OCI-LY7 (cell line): ENCODE measurements at regions not wholly inside any gene's neighbourhood (a gene's known extent, or its start where the extent isn't known, plus 50 kb on each side); places are given as distances from the start of the nearest gene placed in this dataset.

Source experiments
- BruUV-seq: library from RNA; stranded (reverse); fragments of 400-500 nt; replicated peaks from 2 replicates; lab custom pipeline; 2021; lab: Mats Ljungman, UMichigan
- CTCF ChIA-PET: fragments of 300-600 bp; sonication (Branson Sonifier 250); formaldehyde crosslinking; loops from one replicate; lab custom pipeline; 2022; ENCODE audit warnings: antibody characterized with exemption; ENCODE audit not compliant: unreplicated experiment; lab: Charles Lee
- POLR2A ChIA-PET: fragments of 300-600 bp; sonication (Branson Sonifier 250); formaldehyde crosslinking; loops from one replicate; lab custom pipeline; 2022; ENCODE audit warnings: antibody characterized with exemption; lab: Charles Lee
- DNase-seq: peaks from one replicate; pipeline ENCODE4 v3.0.0-alpha.2; 2015; ENCODE audit warnings: low spot score
- H2AFZ ChIP-seq: fragments of 200-600 bp; sonication (generic), shearing (Covaris generic); 2 replicates; pipeline ENCODE4 v1.6.1; 2014; ENCODE audit warnings: mild to moderate bottlenecking, antibody characterized with exemption, low read length, moderate library complexity
- H3K27ac ChIP-seq: fragments of 200-600 bp; sonication (generic); 2 replicates; pipeline ENCODE4 v1.5.1; 2014; ENCODE audit warnings: mixed run types, low read depth, mild to moderate bottlenecking, moderate library complexity, low read length, inconsistent platforms; ENCODE audit not compliant: poor library complexity, severe bottlenecking
- H3K36me3 ChIP-seq: fragments of 200-600 bp; sonication (generic); 2 replicates; pipeline ENCODE4 v1.6.1; 2014; ENCODE audit warnings: mild to moderate bottlenecking, antibody characterized with exemption, low read length, moderate library complexity, mixed read lengths; ENCODE audit not compliant: insufficient read depth
- H3K4me1 ChIP-seq: fragments of 200-600 bp; sonication (generic); 2 replicates; pipeline ENCODE4 v1.5.1; 2014; ENCODE audit warnings: mild to moderate bottlenecking, low read length; ENCODE audit not compliant: insufficient read depth, poor library complexity, severe bottlenecking
- H3K4me2 ChIP-seq: fragments of 200-600 bp; sonication (generic); 2 replicates; pipeline ENCODE4 v1.6.1; 2014; ENCODE audit warnings: mild to moderate bottlenecking, low read length
- H3K4me3 ChIP-seq: fragments of 200-600 bp; sonication (generic); 2 replicates; pipeline ENCODE4 v1.5.1; 2014; ENCODE audit warnings: mild to moderate bottlenecking, low read depth, low read length; ENCODE audit not compliant: poor library complexity, severe bottlenecking
- H3K79me2 ChIP-seq: fragments of 200-600 bp; sonication (generic); 2 replicates; pipeline ENCODE4 v1.6.1; 2016; ENCODE audit warnings: low read depth, mild to moderate bottlenecking, low read length, moderate library complexity, mixed read lengths; ENCODE audit not compliant: insufficient read depth
- H3K9me2 ChIP-seq: fragments of 200-600 bp; sonication (generic); 2 replicates; pipeline ENCODE4 v1.6.1; 2016; ENCODE audit warnings: mild to moderate bottlenecking, low read length, mixed read lengths; ENCODE audit not compliant: insufficient read depth
- H3K9me3 ChIP-seq: fragments of 200-600 bp; sonication (generic); 2 replicates; pipeline ENCODE4 v1.6.1; 2014; ENCODE audit warnings: mild to moderate bottlenecking, mixed run types, low read length, mixed read lengths
- H4K20me1 ChIP-seq: fragments of 200-600 bp; sonication (generic); 2 replicates; pipeline ENCODE4 v1.6.1; 2014; ENCODE audit warnings: mild to moderate bottlenecking, antibody characterized with exemption, low read length, moderate library complexity, mixed read lengths; ENCODE audit not compliant: insufficient read depth
- CTCF ChIP-seq: fragments of 200-600 bp; sonication (generic); conservative IDR thresholded peaks from 2 replicates; pipeline ENCODE4 v1.5.1; 2014; ENCODE audit warnings: mild to moderate bottlenecking, antibody characterized with exemption, low read length, moderate library complexity, mixed read lengths
- EZH2phosphoT487 ChIP-seq: fragments of 200-600 bp; sonication (generic); IDR thresholded peaks from 2 replicates; pipeline ENCODE4 v1.6.1; 2018; ENCODE audit warnings: low read depth, borderline replicate concordance, mild to moderate bottlenecking, mixed run types, antibody characterized with exemption, low read length, moderate library complexity, mixed read lengths
- intact Hi-C: fragments of 100-400 bp; cut with micrococcal nuclease; formaldehyde crosslinking; loops from one replicate; pipeline ENCODE4 v1.10.0; 2022; ENCODE audit not compliant: unreplicated experiment
- small RNA-seq: library from RNA; depleted of rRNA; stranded (forward); fragments of <200 nt; gene quantifications from one replicate; pipeline ENCODE3, GENCODE V24; 2014

GRCh38 chr2:16717477-16717876 lies 51.8 kb upstream of the CYRIA start:
- ChIA-PET CTCF (interaction anchor here (1.5 kb wide), 1 partner anchor 109 kb away, joined by 3 read pairs; no protein-coding TSS in a partner anchor), POLR2A (interaction anchor here (0.6 to 1.8 kb wide), 3 partner anchors 8 to 90 kb away, joined by 3 to 9 read pairs (median 4); no protein-coding TSS in a partner anchor)
- Histone ChIP-seq H3K27ac (no peak overlapping the region), H3K9me2 (no peaks in the 10 kb centered on the region), H3K4me3 (no peak overlapping the region), H2AFZ (no peak overlapping the region), H3K36me3 (no peaks in the 10 kb centered on the region), H3K4me2 (no peak overlapping the region), H3K9me3 (no peaks in the 10 kb centered on the region), H4K20me1 (no peaks in the 10 kb centered on the region), H3K79me2 (no peaks in the 10 kb centered on the region), H3K4me1 (peaks cover 31% of the 10 kb centered on the region)
- DNase-seq, result no peak
- TF ChIP-seq EZH2phosphoT487, result no peak
- intact Hi-C loops, result no loop called here
- no TSS peak for BruUV-seq

GRCh38 chr2:16716944-16717343 lies 51.3 kb upstream of the CYRIA start:
- Histone ChIP-seq H3K79me2 (no peaks in the 10 kb centered on the region), H3K9me3 (no peaks in the 10 kb centered on the region), H3K36me3 (no peaks in the 10 kb centered on the region), H4K20me1 (no peaks in the 10 kb centered on the region), H3K27ac (no peak overlapping the region), H2AFZ (no peak overlapping the region), H3K4me3 (no peak overlapping the region), H3K4me1 (peaks cover 37% of the 10 kb centered on the region), H3K9me2 (no peaks in the 10 kb centered on the region), H3K4me2 (no peak overlapping the region)
- BruUV-seq, result no TSS peak
- POLR2A ChIA-PET, result interaction anchor here (0.6 to 1.8 kb wide), 3 partner anchors 9 to 89 kb away, joined by 3 to 9 read pairs (median 4); no protein-coding TSS in a partner anchor
- intact Hi-C loops, result no loop called here
- TF ChIP-seq EZH2phosphoT487 (no peak), CTCF (no peak)
- CTCF ChIA-PET, result interaction anchor here (1.5 kb wide), 1 partner anchor 108 kb away, joined by 3 read pairs; no protein-coding TSS in a partner anchor
- DNase-seq, result no peak

- intact Hi-C loops, result no loop called here
- Histone ChIP-seq H3K27ac (no peak overlapping the region), H3K9me2 (no peaks in the 10 kb centered on the region), H3K4me2 (no peak overlapping the region), H4K20me1 (no peaks in the 10 kb centered on the region), H3K4me1 (peaks cover 39% of the 10 kb centered on the region), H3K4me3 (no peak overlapping the region), H3K9me3 (no peaks in the 10 kb centered on the region), H2AFZ (no peak overlapping the region), H3K79me2 (no peaks in the 10 kb centered on the region), H3K36me3 (no peaks in the 10 kb centered on the region)
- DNase-seq, result no peak
- TF ChIP-seq CTCF (no peak), EZH2phosphoT487 (no peak)
- CTCF ChIA-PET, result interaction anchor here (0.5 kb wide), 1 partner anchor 26 kb away, joined by 5 read pairs; no protein-coding TSS in a partner anchor
- POLR2A ChIA-PET, result no interaction called here
- BruUV-seq, result no TSS peak
These were observed 50.4 kb upstream of the CYRIA start for GRCh38 chr2:16716024-16716423.

Small RNAs in the stretch of these regions (small RNA-seq; reads per million reads assigned to genes)
- 0.21 reads per million for gene RN7SKP168
